Ishikawa (cell line): ENCODE measurements at regions not wholly inside any gene's neighbourhood (a gene's known extent, or its start where the extent isn't known, plus 50 kb on each side); places are given as distances from the start of the nearest gene placed in this dataset.

Experiments
- CEBPB ChIP-seq: IDR thresholded peaks from 2 replicates; pipeline ENCODE4 v1.6.1; 2012
- CREB1 ChIP-seq: IDR thresholded peaks from 2 replicates; pipeline ENCODE4 v1.6.1; 2012; ENCODE audit warnings: low read depth
- EGR1 ChIP-seq: IDR thresholded peaks from 2 replicates; pipeline ENCODE4 v1.6.1; 2012
- EP300 ChIP-seq: IDR thresholded peaks from 2 replicates; pipeline ENCODE4 v1.6.1; 2012; ENCODE audit warnings: borderline replicate concordance
- FOXM1 ChIP-seq: IDR thresholded peaks from 2 replicates; pipeline ENCODE4 v1.6.1; 2012; ENCODE audit warnings: low read depth, borderline replicate concordance
- NFIC ChIP-seq: IDR thresholded peaks from 2 replicates; pipeline ENCODE4 v1.6.1; 2012
- RAD21 ChIP-seq: IDR thresholded peaks from 2 replicates; pipeline ENCODE4 v1.6.1; 2012; ENCODE audit warnings: low read depth
- TAF1 ChIP-seq: IDR thresholded peaks from 2 replicates; pipeline ENCODE4 v1.6.1; 2012; ENCODE audit warnings: low read depth, mild to moderate bottlenecking
- TCF12 ChIP-seq: IDR thresholded peaks from 2 replicates; pipeline ENCODE4 v1.6.1; 2012; ENCODE audit warnings: low read depth
- TEAD4 ChIP-seq: IDR thresholded peaks from 2 replicates; pipeline ENCODE4 v1.6.1; 2012
- YY1 ChIP-seq: IDR thresholded peaks from 2 replicates; pipeline ENCODE4 v1.6.1; 2012; ENCODE audit warnings: low read depth
- ZBTB7A ChIP-seq: IDR thresholded peaks from 2 replicates; pipeline ENCODE4 v1.6.1; 2012; ENCODE audit warnings: low read depth
- TF ChIP-seq, protein P1 (sequence below): IDR thresholded peaks from 2 replicates; pipeline ENCODE4 v1.6.1; 2012
- TF ChIP-seq, protein P2 (sequence below): IDR thresholded peaks from 2 replicates; pipeline ENCODE4 v1.6.1; 2012; ENCODE audit warnings: low read depth, mild to moderate bottlenecking
- TF ChIP-seq, protein P3 (sequence below): IDR thresholded peaks from 2 replicates; pipeline ENCODE4 v1.6.1; 2012

DNA sequence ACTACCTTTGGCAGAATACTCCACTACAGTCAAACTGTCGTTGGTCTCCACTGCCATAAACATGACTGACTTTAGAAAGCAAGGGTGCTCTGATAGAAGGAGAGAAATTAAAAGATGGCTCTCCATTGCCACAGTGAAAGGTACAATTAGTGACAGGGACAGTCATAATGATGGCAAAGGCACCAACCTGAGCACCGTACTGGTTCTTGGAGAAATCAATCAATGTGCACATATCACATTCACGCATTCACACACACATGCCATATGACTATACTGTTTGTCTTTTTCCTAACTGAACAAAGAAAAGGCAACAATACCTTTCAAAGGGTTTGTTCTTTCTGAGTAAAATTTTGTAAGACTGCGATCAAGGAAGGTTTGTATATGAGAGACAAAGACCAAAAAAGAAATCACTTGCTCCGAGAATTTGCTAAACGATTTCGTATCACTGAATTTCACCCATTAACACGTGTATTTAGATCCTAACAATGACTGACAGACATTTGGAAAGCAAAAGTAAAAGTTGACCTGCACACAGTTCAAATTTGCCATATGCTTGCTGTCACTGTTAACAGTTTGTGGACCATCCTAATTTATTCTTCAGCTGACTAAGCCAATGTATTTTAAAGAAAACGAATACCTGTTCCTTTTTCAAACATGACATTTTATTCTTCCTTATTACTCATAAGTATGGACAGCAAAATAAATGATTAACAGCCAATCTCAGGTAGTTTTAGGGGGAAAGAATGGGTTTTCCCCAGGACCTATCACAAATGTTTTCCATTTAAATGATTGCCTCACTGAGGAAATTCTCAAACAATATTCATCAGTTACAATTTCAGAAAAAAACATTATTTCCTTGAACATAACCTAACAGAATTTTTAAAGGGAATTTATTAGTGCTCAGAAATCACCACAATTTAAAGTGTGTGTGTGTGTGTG, 644.4 kb downstream of the ZEB2 start:
- TF ChIP-seq, protein P1, sequence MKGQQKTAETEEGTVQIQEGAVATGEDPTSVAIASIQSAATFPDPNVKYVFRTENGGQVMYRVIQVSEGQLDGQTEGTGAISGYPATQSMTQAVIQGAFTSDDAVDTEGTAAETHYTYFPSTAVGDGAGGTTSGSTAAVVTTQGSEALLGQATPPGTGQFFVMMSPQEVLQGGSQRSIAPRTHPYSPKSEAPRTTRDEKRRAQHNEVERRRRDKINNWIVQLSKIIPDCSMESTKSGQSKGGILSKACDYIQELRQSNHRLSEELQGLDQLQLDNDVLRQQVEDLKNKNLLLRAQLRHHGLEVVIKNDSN, result no peak
- TF ChIP-seq CEBPB (no peak), RAD21 (no peak), ZBTB7A (no peak), FOXM1 (no peak), TCF12 (no peak), EGR1 (no peak), CREB1 (no peak)

DNA sequence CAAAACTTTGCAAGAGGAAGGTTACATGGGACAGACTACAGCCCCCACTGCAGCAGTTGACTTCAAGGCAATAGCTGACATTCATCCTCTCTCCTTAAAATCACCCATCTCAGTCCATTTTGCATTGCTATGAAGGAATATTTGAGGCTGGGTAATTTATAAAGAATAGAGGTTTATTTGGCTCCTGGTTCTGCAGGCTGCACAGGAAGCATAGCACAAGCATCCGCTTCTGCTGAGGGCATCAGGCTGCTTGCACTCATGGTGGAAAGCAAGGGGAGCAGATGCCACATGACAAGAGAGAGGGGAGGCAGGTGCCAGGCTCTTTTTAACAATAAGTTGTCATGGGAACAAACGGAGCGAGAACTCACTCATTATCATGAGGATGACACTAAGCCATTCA, 646.0 kb downstream of the ZEB2 start:
- TF ChIP-seq NFIC (no peak), CREB1 (no peak), CEBPB (no peak), EGR1 (no peak)
- TF ChIP-seq, protein P1, result no peak

DNA sequence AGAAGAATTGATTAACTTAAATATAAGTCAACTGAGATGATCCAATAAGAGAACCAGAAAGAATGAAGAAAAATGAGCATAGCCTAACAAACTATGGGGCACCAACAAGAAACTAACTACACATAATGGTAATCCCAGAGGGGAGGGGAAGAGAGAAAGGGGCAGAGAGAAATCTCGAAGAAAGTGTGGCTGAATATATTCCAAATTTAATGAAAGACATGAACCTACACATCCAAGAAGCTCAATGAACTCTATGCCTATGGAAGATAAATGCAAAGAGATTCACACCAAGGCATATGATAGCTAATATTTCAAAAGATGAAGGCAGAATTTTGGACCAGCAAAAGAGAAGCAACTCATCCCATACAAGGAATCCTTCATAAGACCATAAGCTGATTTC, 649.2 kb downstream of the ZEB2 start:
- no peak for TF ChIP-seq EGR1
- TF ChIP-seq NFIC, result no peak
- TF ChIP-seq YY1, result no peak
- TF ChIP-seq TAF1, result no peak
- TF ChIP-seq TCF12, result no peak
- TF ChIP-seq CEBPB, result no peak
- no peak for TF ChIP-seq CREB1
- TF ChIP-seq, protein P2, sequence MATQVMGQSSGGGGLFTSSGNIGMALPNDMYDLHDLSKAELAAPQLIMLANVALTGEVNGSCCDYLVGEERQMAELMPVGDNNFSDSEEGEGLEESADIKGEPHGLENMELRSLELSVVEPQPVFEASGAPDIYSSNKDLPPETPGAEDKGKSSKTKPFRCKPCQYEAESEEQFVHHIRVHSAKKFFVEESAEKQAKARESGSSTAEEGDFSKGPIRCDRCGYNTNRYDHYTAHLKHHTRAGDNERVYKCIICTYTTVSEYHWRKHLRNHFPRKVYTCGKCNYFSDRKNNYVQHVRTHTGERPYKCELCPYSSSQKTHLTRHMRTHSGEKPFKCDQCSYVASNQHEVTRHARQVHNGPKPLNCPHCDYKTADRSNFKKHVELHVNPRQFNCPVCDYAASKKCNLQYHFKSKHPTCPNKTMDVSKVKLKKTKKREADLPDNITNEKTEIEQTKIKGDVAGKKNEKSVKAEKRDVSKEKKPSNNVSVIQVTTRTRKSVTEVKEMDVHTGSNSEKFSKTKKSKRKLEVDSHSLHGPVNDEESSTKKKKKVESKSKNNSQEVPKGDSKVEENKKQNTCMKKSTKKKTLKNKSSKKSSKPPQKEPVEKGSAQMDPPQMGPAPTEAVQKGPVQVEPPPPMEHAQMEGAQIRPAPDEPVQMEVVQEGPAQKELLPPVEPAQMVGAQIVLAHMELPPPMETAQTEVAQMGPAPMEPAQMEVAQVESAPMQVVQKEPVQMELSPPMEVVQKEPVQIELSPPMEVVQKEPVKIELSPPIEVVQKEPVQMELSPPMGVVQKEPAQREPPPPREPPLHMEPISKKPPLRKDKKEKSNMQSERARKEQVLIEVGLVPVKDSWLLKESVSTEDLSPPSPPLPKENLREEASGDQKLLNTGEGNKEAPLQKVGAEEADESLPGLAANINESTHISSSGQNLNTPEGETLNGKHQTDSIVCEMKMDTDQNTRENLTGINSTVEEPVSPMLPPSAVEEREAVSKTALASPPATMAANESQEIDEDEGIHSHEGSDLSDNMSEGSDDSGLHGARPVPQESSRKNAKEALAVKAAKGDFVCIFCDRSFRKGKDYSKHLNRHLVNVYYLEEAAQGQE, result no peak
- no peak for TF ChIP-seq FOXM1
- no peak for TF ChIP-seq TEAD4
- TF ChIP-seq RAD21, result no peak
- TF ChIP-seq, protein P1, result no peak
- no peak for TF ChIP-seq EP300
- TF ChIP-seq, protein P3, sequence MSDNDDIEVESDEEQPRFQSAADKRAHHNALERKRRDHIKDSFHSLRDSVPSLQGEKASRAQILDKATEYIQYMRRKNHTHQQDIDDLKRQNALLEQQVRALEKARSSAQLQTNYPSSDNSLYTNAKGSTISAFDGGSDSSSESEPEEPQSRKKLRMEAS, result no peak
- no peak for TF ChIP-seq ZBTB7A

DNA sequence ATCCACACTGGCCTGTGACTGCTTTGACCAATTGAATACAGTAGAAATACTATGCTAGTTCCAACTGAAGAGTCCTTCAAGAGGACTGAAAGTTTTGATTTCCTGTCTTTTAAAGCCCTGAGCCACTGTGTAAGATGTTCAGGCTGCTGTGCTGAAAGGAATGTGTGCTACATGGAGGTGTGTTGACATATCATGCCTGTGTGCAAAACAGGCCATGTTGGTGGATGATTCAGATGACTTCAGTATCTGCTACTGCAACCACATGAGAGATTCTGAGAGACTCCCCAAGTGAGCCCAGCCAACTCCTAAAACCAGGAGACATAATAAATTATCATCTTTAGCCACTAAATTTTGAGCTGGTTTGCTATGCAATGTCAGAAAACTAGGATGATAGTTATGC, 662.9 kb downstream of the ZEB2 start:
- TF ChIP-seq EP300 (no peak), ZBTB7A (no peak), CEBPB (no peak), CREB1 (no peak), TAF1 (no peak), TCF12 (no peak), NFIC (no peak), YY1 (no peak), FOXM1 (no peak), TEAD4 (no peak), RAD21 (no peak), EGR1 (no peak)
- TF ChIP-seq, protein P1, result no peak
- TF ChIP-seq, protein P3, result no peak
- TF ChIP-seq, protein P2, result no peak

DNA sequence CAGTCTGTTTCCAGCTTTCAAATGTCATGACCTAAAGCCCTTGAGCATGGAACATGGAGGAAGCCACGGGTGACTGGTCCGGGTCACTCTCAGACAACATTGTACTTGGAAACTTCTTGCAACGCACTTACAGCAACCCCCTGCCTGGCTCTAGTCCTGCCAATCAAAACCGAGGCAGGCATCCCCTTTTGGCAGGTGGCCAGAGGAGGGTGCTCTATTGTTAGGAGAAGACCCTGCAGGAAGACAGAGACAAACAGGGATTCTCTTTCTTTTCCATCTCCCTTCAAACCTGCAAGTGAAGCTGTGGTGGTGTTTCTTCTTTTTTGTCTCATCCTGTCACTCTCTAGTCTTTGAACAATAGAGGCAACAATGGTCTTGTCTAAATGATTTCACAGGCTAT, 667.2 kb downstream of the ZEB2 start:
- TF ChIP-seq FOXM1 (no peak), RAD21 (no peak), TAF1 (no peak)

DNA sequence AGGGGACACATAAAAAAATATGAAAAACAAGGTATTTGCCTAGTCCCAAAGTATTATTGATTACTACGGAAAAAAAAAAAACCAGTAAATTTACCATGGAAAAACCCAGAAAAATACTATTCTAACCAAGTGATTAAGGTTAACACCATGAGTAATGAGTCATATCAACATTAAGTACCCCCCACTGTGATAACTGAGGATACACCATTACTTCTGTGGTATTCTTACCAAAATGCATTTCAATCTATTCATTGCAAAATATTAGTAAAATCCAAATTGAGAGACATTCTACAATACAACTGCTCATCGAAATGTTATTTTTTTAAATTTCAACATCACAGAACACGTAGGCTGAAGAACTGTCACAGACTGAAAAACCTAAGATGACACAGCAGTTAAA, 669.8 kb downstream of the ZEB2 start:
- TF ChIP-seq ZBTB7A (no peak), EP300 (no peak), TCF12 (no peak), TEAD4 (no peak), FOXM1 (no peak), NFIC (no peak), YY1 (no peak), CREB1 (no peak), EGR1 (no peak), CEBPB (no peak), TAF1 (no peak), RAD21 (no peak)
- TF ChIP-seq, protein P1, result no peak
- TF ChIP-seq, protein P2, result no peak
- TF ChIP-seq, protein P3, result no peak
